ENCODE measurements at regions not wholly inside any gene's neighbourhood (a gene's known extent, or its start where the extent isn't known, plus 50 kb on each side); places are given as distances from the start of the nearest gene placed in this dataset.
"Not testable (repeated sequence)": the region's sequence is repeated elsewhere in the genome, so short reads cannot be mapped to it uniquely, and the experiment has no call there.

GRCh38 chr5:57398413-57399093, 84.1 kb downstream of the ACTBL2 start:
- DNase-seq (ENCODE audit: insufficient read length, low spot score): no peak
- no peak for FAIRE-seq

GRCh38 chr5:57396701-57397100, 85.9 kb downstream of the ACTBL2 start:
- FAIRE-seq: no peak
- no peak for DNase-seq (ENCODE audit: insufficient read length, low spot score)

DNA sequence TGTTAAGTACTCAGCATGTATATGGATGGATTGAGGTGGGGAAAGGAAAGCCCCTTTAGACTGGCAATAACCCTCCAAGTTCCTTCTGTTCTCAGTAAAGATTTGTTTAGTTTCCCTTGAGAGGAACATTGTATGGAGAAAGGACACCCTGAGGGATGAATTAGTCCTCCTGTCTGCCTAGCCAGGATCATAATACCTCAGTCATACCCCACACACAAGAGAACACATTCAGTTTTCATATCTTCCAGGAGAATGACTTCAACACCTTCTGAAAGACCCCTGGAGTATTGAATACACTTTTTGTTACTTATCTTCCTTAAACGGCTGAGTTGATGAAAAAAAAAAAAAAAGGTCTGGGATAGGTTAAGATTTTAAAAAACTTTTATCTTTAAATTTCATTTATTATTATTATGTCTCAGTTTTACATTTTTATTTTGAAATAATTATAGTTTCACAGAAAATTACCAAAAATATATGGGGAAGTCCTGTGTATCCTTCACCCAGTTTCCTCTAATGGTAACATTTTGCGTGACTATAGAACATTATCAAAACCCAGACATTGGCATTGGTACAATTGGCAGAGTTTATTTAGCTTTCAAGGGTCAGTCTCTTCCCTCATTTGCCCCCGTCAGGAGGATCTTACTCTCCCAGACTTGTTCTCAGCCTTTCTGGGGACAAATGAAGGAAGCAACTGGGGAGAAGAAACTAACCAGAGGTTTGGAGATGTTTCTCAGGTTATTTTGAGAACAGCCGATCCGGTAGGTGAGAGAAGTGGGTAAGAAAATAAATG, 88.0 kb downstream of the ACTBL2 start:
- FAIRE-seq (no peak), DNase-seq (ENCODE audit: insufficient read length, low spot score) (no peak)

DNA sequence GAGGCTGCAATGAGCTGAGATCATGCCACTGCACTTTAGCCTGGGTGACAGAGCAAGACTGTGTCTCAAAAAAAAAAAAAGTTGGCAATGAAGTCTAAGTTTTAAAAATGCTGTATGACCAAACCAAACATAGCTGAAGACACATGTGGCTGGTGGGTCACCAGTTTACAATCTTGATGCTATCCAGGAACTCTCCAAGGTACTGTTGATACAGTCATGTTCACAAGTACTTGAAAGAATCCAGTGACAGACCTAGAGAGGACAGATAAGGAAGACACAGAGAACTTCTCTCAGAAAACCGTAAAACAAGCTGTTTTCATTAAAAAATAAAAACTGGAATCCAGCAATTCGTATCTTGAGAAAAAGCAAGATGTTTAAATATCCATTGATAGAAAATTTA, 95.7 kb downstream of the ACTBL2 start:
- DNase-seq (ENCODE audit: insufficient read length, low spot score) (no peak), FAIRE-seq (no peak)

GRCh38 chr5:57383093-57383861, 99.3 kb downstream of the ACTBL2 start:
- FAIRE-seq (no peak), DNase-seq (ENCODE audit: insufficient read length, low spot score) (no peak)

- no peak for FAIRE-seq
- no peak for DNase-seq (ENCODE audit: insufficient read length, low spot score)
Observed at GRCh38 chr5:57382655-57383054, 100.0 kb downstream of the ACTBL2 start.

- FAIRE-seq: no peak
- no peak for DNase-seq (ENCODE audit: insufficient read length, low spot score)
Observed at GRCh38 chr5:57370376-57370775, 112.2 kb downstream of the ACTBL2 start.

DNA sequence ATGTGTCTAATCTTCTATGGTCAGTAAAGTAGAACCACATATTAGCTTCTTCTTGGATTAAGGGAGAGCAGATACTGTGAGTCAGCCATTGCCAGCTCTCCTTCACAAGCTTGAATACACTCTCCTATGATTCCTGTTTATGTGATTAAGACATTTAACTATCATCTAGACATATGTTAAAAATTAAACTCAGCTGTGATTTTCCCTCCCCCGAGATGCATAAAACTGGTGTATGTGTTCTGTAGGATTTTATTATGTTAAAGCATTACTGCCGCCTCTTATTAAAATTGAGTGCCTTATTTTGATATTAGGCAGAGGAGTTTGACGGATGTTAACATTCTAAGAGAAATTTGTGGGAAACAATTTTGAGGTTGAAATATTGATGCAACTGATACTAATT, 114.6 kb downstream of the ACTBL2 start:
- DNase-seq (ENCODE audit: insufficient read length, low spot score): no peak
- FAIRE-seq: no peak

- FAIRE-seq: no peak
- no peak for DNase-seq (ENCODE audit: insufficient read length, low spot score)
Observed at GRCh38 chr5:57366744-57367143, 115.9 kb downstream of the ACTBL2 start.

DNA sequence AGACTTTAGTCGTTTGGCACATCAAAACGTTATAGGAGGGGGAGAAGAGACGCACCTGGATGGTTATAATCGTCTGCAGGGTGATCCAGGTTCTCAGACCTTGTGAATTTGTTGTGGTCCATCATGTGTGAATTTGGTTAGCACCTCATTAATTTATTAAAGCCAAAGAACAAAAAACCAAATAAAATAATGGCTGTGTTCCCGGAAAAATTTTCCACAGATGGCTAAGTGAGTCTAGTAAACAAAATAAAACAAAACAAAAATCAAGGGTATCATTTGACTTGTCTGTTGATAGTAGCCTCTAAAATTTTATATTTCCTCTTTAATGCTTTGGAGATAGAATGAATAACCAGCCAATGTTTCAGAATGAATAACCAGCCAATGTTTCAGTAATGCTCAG, 119.7 kb downstream of the ACTBL2 start:
- FAIRE-seq (no peak), DNase-seq (ENCODE audit: insufficient read length, low spot score) (no peak)

DNA sequence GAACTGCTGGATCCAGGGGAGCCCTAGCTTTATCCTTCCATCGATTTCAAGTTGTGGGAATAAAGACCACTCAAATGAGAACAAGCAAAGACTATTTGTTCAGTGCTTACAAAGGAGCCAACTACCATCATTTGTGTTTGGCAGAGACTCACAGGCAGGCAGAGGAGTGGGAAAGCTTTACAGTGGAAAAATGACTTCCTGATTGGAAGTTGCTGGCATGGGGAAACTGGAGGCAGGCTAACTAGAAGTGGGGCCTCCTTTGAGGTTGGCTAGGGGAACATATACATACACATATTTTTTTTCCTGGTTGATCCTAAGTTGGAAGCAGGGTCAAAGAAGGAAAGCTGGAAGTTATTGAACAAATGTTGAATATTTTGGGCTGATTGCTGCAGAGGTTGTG, 121.7 kb downstream of the ACTBL2 start:
- no peak for FAIRE-seq

DNA sequence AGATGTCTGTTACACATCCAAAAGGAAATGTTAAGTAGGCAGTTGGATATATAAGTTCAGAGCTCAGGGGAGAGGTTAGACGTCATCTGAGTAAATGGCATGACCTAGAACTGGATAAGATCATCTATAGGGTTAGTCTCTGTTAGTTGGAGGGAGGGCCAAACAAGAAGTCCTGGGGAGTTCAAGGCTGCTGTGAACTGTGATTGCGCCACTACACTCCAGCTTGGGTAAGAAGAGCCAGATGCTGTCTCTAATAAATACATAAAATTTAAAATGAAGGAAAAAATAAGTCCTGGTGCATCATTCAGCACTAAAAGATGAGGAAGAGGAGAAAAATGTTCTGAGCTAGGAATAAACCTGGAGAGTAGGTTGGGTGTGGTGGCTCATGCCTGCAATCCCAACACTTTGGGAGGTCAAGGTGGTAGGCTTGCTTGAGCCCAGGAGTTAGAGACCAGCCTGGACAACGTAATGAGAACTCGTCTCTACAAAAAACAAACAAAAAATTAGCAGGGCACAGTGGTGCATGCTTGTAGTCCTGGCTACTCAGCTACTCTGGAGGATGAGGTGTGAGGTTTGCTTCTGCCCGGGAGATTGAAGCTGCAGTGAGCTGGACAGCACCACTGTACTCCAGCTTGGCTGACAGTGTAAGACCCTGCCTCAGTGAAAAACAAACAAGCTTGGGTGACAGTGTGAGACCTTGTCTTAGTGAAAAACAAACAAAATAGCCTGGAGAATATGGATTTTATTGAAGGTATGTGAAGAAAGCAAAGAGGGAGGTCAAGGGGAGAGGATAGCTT, 123.6 kb downstream of the ACTBL2 start:
- FAIRE-seq: no peak
- DNase-seq (ENCODE audit: insufficient read length, low spot score): no peak

More for the DNA sequence above, 121.7 kb downstream of the ACTBL2 start:
- DNase-seq (ENCODE audit: insufficient read length, low spot score): no peak

GRCh38 chr5:57356850-57357249, 125.8 kb downstream of the ACTBL2 start:
- DNase-seq (ENCODE audit: insufficient read length, low spot score); FAIRE-seq: not testable (repeated sequence)

- FAIRE-seq: no peak
Observed at GRCh38 chr5:57349214-57349613, 133.4 kb downstream of the ACTBL2 start.

DNA sequence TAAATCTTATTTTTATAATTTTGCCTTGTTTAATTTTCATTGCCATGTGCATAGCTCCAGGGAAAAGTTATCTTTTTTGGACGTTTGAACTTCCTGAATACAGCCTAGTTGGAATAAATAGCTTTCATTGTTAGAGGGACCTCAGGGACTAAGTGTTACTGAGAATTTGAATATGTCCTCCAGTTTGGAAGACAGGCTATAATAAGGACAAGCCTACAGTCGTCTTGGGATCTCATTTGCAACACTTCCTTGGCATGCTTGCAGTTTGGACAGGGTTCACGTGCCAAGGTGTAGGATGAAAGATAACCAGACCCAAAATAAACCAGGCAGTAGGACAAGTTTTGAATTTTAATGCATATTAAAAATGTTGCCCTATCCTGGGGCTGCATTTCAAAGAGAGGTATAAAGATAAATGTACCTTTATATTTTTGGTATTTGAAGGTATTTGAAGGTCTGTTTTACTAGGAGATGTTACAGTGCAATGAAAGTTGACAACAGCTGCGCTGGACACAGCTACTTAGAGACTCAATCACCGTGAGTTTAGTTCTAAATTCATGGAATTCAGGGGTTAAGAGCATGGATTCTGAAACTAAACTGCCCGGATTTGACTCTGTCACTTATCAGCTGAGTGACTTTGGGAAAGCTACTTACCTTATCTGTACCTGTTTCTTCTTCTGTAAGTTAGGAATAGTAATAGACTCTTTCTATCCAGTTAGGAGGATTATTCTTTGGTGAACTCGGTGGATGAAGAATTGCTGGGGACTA, 134.1 kb downstream of the ACTBL2 start:
- FAIRE-seq: no peak
- DNase-seq (ENCODE audit: insufficient read length, low spot score): no peak

More at GRCh38 chr5:57349214-57349613, 133.4 kb downstream of the ACTBL2 start:
- DNase-seq (ENCODE audit: insufficient read length, low spot score): no peak

GRCh38 chr5:57346328-57346727, 136.3 kb downstream of the ACTBL2 start:
- FAIRE-seq: no peak
- no peak for DNase-seq (ENCODE audit: insufficient read length, low spot score)

DNA sequence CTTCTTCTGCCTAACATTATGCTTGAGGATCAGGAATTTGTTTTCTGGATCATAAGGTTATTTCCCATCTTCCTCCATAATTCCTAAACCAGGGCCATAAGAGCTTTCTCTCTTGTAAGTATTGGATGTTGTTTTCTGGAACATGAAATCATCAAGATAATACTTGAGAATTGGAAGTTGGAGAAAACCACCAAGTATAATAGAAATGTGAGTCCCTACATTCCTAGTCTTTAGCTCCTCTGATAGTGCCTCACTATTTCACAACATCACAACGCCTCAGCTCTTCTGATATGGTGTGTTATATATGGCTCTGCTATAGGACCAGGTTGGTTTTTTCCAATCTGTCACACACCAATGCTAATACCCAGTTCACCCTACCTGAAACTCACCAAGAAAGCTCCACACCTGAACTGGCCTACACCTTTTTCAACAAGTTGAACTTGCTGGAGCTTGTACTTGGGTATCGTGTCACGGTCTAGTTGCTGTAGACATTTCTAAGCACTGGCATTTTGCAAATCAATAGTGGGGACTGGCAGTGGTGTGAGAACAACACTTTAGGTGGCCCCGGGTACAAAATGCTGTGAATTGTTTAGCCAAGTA, 141.1 kb downstream of the ACTBL2 start:
- no peak for FAIRE-seq
- DNase-seq (ENCODE audit: insufficient read length, low spot score): no peak

- DNase-seq (ENCODE audit: insufficient read length, low spot score) (no peak), FAIRE-seq (no peak)
Observed at GRCh38 chr5:57340681-57341080, 141.9 kb downstream of the ACTBL2 start.

- DNase-seq (ENCODE audit: insufficient read length, low spot score): no peak
- no peak for FAIRE-seq
Observed at GRCh38 chr5:57339521-57339920, 143.1 kb downstream of the ACTBL2 start.

All from GM19239 (cell line).